ENCODE measurements at regions not wholly inside any gene's neighbourhood (a gene's known extent, or its start where the extent isn't known, plus 50 kb on each side); places are given as distances from the start of the nearest gene placed in this dataset.

GRCh38 chr4:138702190-138702824, 313.3 kb upstream of the NOCT start:
- no peak for TF ChIP-seq MYC (IDR thresholded peaks at IDR 0.05; ENCODE audit: low read depth, low read length)
- TF ChIP-seq CTCF (IDR thresholded peaks at IDR 0.05; ENCODE audit: extremely low read depth in 1 of 2, insufficient read depth in 1 of 2, low read depth in 1 of 2, low read length in 2 of 2), result no peak
- TF ChIP-seq POLR2A (IDR thresholded peaks at IDR 0.05; ENCODE audit: low read depth, low read length), result no peak
- TF ChIP-seq MAX (IDR thresholded peaks at IDR 0.05; ENCODE audit: insufficient read depth, insufficient read length), result no peak
- TF ChIP-seq POLR2AphosphoS5 (IDR thresholded peaks at IDR 0.05; ENCODE audit: insufficient read depth, low read depth, low read length), result no peak
- TF ChIP-seq JUN (IDR thresholded peaks at IDR 0.05; ENCODE audit: borderline replicate concordance, insufficient read depth, insufficient read length, low read depth), result no peak
- no peak for TF ChIP-seq GATA2 (IDR thresholded peaks at IDR 0.05; ENCODE audit: insufficient read depth, insufficient read length, low read depth, low read length)
- TF ChIP-seq EZH2 (IDR thresholded peaks at IDR 0.05; ENCODE audit: borderline replicate concordance, low read depth, low read length, severe bottlenecking), result no peak
- no peak for TF ChIP-seq FOS (IDR thresholded peaks at IDR 0.05; ENCODE audit: borderline replicate concordance, insufficient read depth, low read length)
- no TSS peak for BruUV-seq (replicated peaks)
- Histone ChIP-seq H3K4me3 (replicated peaks in 1 of 3; ENCODE audit: insufficient read depth in 1 of 3, low read depth in 1 of 3, low read length in 3 of 3) (no peak overlapping the region), H4K20me1 (replicated peaks; ENCODE audit: control insufficient read depth, extremely low read depth, insufficient read depth, low read length) (no peaks in the 10 kb centered on the region), H2AFZ (ENCODE audit: low read depth, low read length) (no peak overlapping the region), H3K27ac (ENCODE audit: insufficient read depth, low read depth, low read length) (no peak overlapping the region), H3K4me1 (ENCODE audit: control insufficient read depth, extremely low read depth, insufficient read depth, low read length) (no peaks in the 10 kb centered on the region), H3K36me3 (ENCODE audit: control insufficient read depth in 2 of 2, extremely low read depth in 1 of 2, insufficient read depth in 2 of 2, low read length in 2 of 2) (no peaks in the 10 kb centered on the region), H3K79me2 (ENCODE audit: control insufficient read depth, insufficient read depth, low read length) (no peaks in the 10 kb centered on the region), H3K9ac (replicated peaks; ENCODE audit: extremely low read depth, insufficient read depth, low read length) (no peak overlapping the region), H3K27me3 (ENCODE audit: control insufficient read depth in 2 of 2, insufficient read depth in 2 of 2, low read length in 2 of 2) (peaks cover 8 to 10% of the 10 kb centered on the region in 2 experiments), H3K9me3 (replicated peaks; ENCODE audit: control insufficient read depth, insufficient read depth, low read length) (no peaks in the 10 kb centered on the region), H3K4me2 (ENCODE audit: insufficient read depth, low read length) (no peak overlapping the region), H3K9me1 (replicated peaks; ENCODE audit: control insufficient read depth, extremely low read depth, insufficient read depth, low read length) (no peaks in the 10 kb centered on the region)
- POLR2A ChIA-PET, result no interaction called here
- DNase-seq (ENCODE audit: low read depth, low spot score) (no peak), FAIRE-seq (no peak)
- intact Hi-C loops (cut with micrococcal nuclease) (no loop called here), dilution Hi-C loops (cut with MboI; ENCODE audit: extremely low pct_ligation_motif_present, low sequenced_read_pairs) (no loop called here)
- CTCF ChIA-PET, result interaction anchor here (1.0 to 1.4 kb wide), 3 partner anchors 22 to 969 kb away, joined by 3 to 5 read pairs (median 3); no protein-coding TSS in a partner anchor
